ENCODE measurements at regions not wholly inside any gene's neighbourhood (a gene's known extent, or its start where the extent isn't known, plus 50 kb on each side); places are given as distances from the start of the nearest gene placed in this dataset.
A peak's percentile ranks its signal among the peaks of the same experiment; 100 is the strongest.

- peak; percentile 33 for TF ChIP-seq CTCF (IDR thresholded peaks at IDR 0.05; ENCODE audit: low read depth, low read length)
- no peak for TF ChIP-seq EZH2phosphoT487 (IDR thresholded peaks at IDR 0.05; ENCODE audit: low read depth)
Observed at GRCh38 chr18:2471523-2471922, 99.8 kb downstream of the METTL4 start.

Data from OCI-LY3 (cell line).